Ectodermal cell (in vitro differentiated cells): ENCODE measurements at regions not wholly inside any gene's neighbourhood (a gene's known extent, or its start where the extent isn't known, plus 50 kb on each side); places are given as distances from the start of the nearest gene placed in this dataset.
A peak's percentile ranks its signal among the peaks of the same experiment; 100 is the strongest.

Experiments used
- H3K27ac ChIP-seq: 2 replicates; pipeline ENCODE4 v1.7.0; 2013; ENCODE audit warnings: mild to moderate bottlenecking, low read depth, low read length; ENCODE audit not compliant: insufficient read depth, poor library complexity, severe bottlenecking
- H3K27me3 ChIP-seq: 2 replicates; pipeline ENCODE4 v1.7.0; 2013; ENCODE audit warnings: mild to moderate bottlenecking, low read length; ENCODE audit not compliant: insufficient read depth, control insufficient read depth, poor library complexity, severe bottlenecking
- H3K36me3 ChIP-seq: one replicate; pipeline ENCODE4 v1.7.0; 2013; ENCODE audit warnings: low read length; ENCODE audit not compliant: control insufficient read depth, insufficient read depth
- H3K4me1 ChIP-seq: one replicate; pipeline ENCODE4 v1.7.0; 2013; ENCODE audit warnings: low read length; ENCODE audit not compliant: control insufficient read depth, insufficient read depth
- H3K4me3 ChIP-seq: 2 replicates; pipeline ENCODE4 v1.7.0; 2013; ENCODE audit warnings: low read depth, low read length, control low read depth; ENCODE audit not compliant: insufficient read depth
- H3K9me3 ChIP-seq: 2 replicates; pipeline ENCODE4 v1.7.0; 2013; ENCODE audit warnings: mild to moderate bottlenecking, low read length, moderate library complexity; ENCODE audit not compliant: control insufficient read depth
- WGBS, 2 experiments: methylation state at CpG; one replicate each; pipeline ENCODE4 v1.1.7; 2013; ENCODE audit warnings: missing lambda C conversion rate in 2 of 2; 5-methylcytosine and 5-hydroxymethylcytosine counted together

- Histone ChIP-seq H3K27me3 (no peaks in the 10 kb centered on the region), H3K27ac (no peak overlapping the region), H3K36me3 (no peaks in the 10 kb centered on the region), H3K9me3 (no peaks in the 10 kb centered on the region), H3K4me1 (no peaks in the 10 kb centered on the region), H3K4me3 (no peak overlapping the region)
- WGBS, 2 experiments = 95 to 98% methylated on average over 2 to 3 of the region's 4 CpGs
Observed at GRCh38 chr6:87914637-87915395, 132.8 kb upstream of the SPACA1 start.

- Histone ChIP-seq H3K9me3 (no peaks in the 10 kb centered on the region), H3K4me3 (no peak overlapping the region), H3K36me3 (no peaks in the 10 kb centered on the region), H3K27ac (no peak overlapping the region), H3K4me1 (no peaks in the 10 kb centered on the region), H3K27me3 (no peaks in the 10 kb centered on the region)
- 26 to 58% methylated on average over 4 to 6 of the region's 6 CpGs for WGBS, 2 experiments
Observed at GRCh38 chr6:87913974-87914373, 133.7 kb upstream of the SPACA1 start.

- Histone ChIP-seq H3K9me3 (no peaks in the 10 kb centered on the region), H3K4me3 (no peak overlapping the region), H3K27me3 (no peaks in the 10 kb centered on the region), H3K36me3 (no peaks in the 10 kb centered on the region), H3K4me1 (no peaks in the 10 kb centered on the region), H3K27ac (no peak overlapping the region)
- 80% methylated on average over 1 of the region's 1 CpG; no CpG with 5 or more reads in 1 of the 2 experiments for WGBS, 2 experiments
Observed at GRCh38 chr6:87912102-87912501, 135.5 kb upstream of the SPACA1 start.

- H3K4me1 ChIP-seq = no peaks in the 10 kb centered on the region
- no peaks in the 10 kb centered on the region for H3K36me3 ChIP-seq
- no peak overlapping the region for H3K4me3 ChIP-seq
- no peak overlapping the region for H3K27ac ChIP-seq
- H3K9me3 ChIP-seq = no peaks in the 10 kb centered on the region
- WGBS, 2 experiments = 94 to 95% methylated on average over 8 of the region's 8 CpGs
- no peaks in the 10 kb centered on the region for H3K27me3 ChIP-seq
Observed at GRCh38 chr6:87909849-87910248, 137.8 kb upstream of the SPACA1 start.

GRCh38 chr6:87908978-87909811 is 138.4 kb upstream of the SPACA1 start:
- WGBS, 2 experiments = 96 to 98% methylated on average over 6 of the region's 6 CpGs
- Histone ChIP-seq H3K4me1 (no peaks in the 10 kb centered on the region), H3K4me3 (no peak overlapping the region), H3K27me3 (no peaks in the 10 kb centered on the region), H3K36me3 (no peaks in the 10 kb centered on the region), H3K9me3 (no peaks in the 10 kb centered on the region), H3K27ac (no peak overlapping the region)

GRCh38 chr6:87907521-87907920 is 140.1 kb upstream of the SPACA1 start:
- H3K9me3 ChIP-seq = no peaks in the 10 kb centered on the region
- H3K36me3 ChIP-seq = no peaks in the 10 kb centered on the region
- no peaks in the 10 kb centered on the region for H3K27me3 ChIP-seq
- 89 to 91% methylated on average over 2 of the region's 2 CpGs for WGBS, 2 experiments
- peaks cover 3% of the 10 kb centered on the region for H3K4me1 ChIP-seq
- no peak overlapping the region for H3K27ac ChIP-seq
- H3K4me3 ChIP-seq = no peak overlapping the region

- H3K4me1 ChIP-seq = peaks cover 3% of the 10 kb centered on the region
- H3K9me3 ChIP-seq = no peaks in the 10 kb centered on the region
- H3K27me3 ChIP-seq = no peaks in the 10 kb centered on the region
- H3K36me3 ChIP-seq = no peaks in the 10 kb centered on the region
- no peak overlapping the region for H3K4me3 ChIP-seq
- no peak overlapping the region for H3K27ac ChIP-seq
- WGBS, 2 experiments = 93 to 100% methylated on average over 1 to 2 of the region's 2 CpGs
Observed at GRCh38 chr6:87905101-87905641, 142.5 kb upstream of the SPACA1 start.

GRCh38 chr6:87904011-87904410 is 143.6 kb upstream of the SPACA1 start:
- H3K4me3 ChIP-seq = no peak overlapping the region
- peaks cover 3% of the 10 kb centered on the region for H3K4me1 ChIP-seq
- H3K27ac ChIP-seq = peak overlapping the region; percentile 48
- no peaks in the 10 kb centered on the region for H3K27me3 ChIP-seq
- H3K36me3 ChIP-seq = no peaks in the 10 kb centered on the region
- H3K9me3 ChIP-seq = no peaks in the 10 kb centered on the region

- Histone ChIP-seq H3K36me3 (no peaks in the 10 kb centered on the region), H3K4me3 (no peak overlapping the region), H3K9me3 (no peaks in the 10 kb centered on the region), H3K27ac (peak overlapping the region; percentile 48), H3K27me3 (no peaks in the 10 kb centered on the region), H3K4me1 (peaks cover 3% of the 10 kb centered on the region)
- WGBS, 2 experiments = 92 to 93% methylated on average over 12 of the region's 12 CpGs
Observed at GRCh38 chr6:87903323-87903722, 144.3 kb upstream of the SPACA1 start.

GRCh38 chr6:87902383-87902782 is 145.3 kb upstream of the SPACA1 start:
- Histone ChIP-seq H3K27ac (no peak overlapping the region), H3K4me3 (no peak overlapping the region), H3K27me3 (no peaks in the 10 kb centered on the region), H3K9me3 (no peaks in the 10 kb centered on the region), H3K4me1 (peaks cover 3% of the 10 kb centered on the region), H3K36me3 (no peaks in the 10 kb centered on the region)
